LNCAP (cell line): ENCODE measurements at regions not wholly inside any gene's neighbourhood (a gene's known extent, or its start where the extent isn't known, plus 50 kb on each side); places are given as distances from the start of the nearest gene placed in this dataset.
A peak's percentile ranks its signal among the peaks of the same experiment; 100 is the strongest.

Source experiments
- TF ChIP-seq, protein P1 (sequence below): fragments of 450-650 bp; IDR thresholded peaks from 2 replicates; pipeline ENCODE4 v1.5.1; 2017; ENCODE audit warnings: mild to moderate bottlenecking

GRCh38 chr5:64110222-64110621, 55.4 kb upstream of the RNF180 start:
- TF ChIP-seq, protein P1, sequence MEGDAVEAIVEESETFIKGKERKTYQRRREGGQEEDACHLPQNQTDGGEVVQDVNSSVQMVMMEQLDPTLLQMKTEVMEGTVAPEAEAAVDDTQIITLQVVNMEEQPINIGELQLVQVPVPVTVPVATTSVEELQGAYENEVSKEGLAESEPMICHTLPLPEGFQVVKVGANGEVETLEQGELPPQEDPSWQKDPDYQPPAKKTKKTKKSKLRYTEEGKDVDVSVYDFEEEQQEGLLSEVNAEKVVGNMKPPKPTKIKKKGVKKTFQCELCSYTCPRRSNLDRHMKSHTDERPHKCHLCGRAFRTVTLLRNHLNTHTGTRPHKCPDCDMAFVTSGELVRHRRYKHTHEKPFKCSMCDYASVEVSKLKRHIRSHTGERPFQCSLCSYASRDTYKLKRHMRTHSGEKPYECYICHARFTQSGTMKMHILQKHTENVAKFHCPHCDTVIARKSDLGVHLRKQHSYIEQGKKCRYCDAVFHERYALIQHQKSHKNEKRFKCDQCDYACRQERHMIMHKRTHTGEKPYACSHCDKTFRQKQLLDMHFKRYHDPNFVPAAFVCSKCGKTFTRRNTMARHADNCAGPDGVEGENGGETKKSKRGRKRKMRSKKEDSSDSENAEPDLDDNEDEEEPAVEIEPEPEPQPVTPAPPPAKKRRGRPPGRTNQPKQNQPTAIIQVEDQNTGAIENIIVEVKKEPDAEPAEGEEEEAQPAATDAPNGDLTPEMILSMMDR: no peak

- TF ChIP-seq, protein P1: no peak
Measured at GRCh38 chr5:64108674-64109073, 57.0 kb upstream of the RNF180 start.

DNA sequence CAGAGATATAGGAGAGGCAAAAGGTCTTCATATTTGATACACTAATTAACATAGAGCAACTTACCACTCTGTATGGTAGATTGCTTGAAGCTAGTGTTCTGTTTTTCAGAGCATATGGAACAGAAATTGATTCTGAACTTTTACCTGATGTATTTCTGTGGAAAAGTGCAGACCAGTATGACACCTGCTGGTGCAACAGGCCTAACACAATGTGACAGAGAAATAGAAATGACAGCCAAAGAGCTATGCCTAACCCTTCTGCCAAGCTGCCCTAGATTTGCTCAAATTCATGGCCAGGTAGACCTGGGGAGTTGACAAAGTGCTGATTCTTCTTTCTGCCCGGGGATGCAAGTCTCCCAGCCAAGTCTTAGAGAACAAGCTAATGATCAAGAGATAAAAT, 65.4 kb upstream of the RNF180 start:
- TF ChIP-seq, protein P1: no peak

GRCh38 chr5:64096771-64097170, 68.9 kb upstream of the RNF180 start:
- TF ChIP-seq, protein P1: no peak

DNA sequence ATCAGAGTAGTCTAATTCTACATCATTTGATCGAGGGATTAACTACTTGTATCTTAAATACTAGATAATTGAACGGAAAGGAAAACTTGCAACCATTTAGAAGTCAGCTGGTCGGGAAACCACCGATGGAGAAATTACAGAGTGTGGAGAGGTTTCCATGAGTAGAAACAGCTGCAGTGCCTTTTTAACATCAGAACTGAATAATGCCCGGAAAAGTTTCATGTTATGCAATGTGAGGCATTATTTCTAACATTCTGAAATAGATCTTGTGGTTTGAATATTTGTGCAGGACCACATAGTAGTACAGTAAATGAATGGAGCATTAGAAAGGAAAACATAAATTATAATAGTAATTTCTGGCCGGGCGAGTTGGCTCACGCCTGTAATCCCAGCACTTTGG, 88.1 kb upstream of the RNF180 start:
- TF ChIP-seq, protein P1: no peak

GRCh38 chr5:64074533-64074932, 91.1 kb upstream of the RNF180 start:
- TF ChIP-seq, protein P1: peak; percentile 52

DNA sequence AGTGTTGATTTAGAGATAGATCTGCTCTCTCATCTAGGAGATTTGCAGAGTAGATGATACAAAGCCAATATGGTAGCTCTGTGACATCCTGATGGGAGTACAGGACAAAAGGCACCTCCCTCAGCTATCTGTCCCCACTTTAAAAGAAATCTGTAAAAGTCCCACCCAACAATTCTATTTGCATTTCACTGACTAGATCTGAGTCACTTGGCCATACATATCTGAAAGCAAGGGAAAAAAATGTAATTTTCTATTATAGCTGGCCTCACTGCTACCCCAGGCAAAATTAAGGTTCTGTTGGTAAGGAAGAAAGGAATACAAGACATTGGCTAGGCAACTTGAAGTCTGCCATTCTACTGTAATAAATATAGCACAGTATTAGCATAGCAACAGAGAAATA, 96.2 kb upstream of the RNF180 start:
- TF ChIP-seq, protein P1: no peak

- TF ChIP-seq, protein P1: no peak
Measured at GRCh38 chr5:64050296-64050695, 88.1 kb upstream of the HTR1A start.
